Lower leg skin (tissue), 3 donors: ENCODE measurements at regions not wholly inside any gene's neighbourhood (a gene's known extent, or its start where the extent isn't known, plus 50 kb on each side); places are given as distances from the start of the nearest gene placed in this dataset.

Source experiments
- CTCF ChIP-seq, 3 donors: fragments of 450-650 bp; IDR thresholded peaks; one replicate each; pipeline ENCODE4 v1.5.1; 2016; ENCODE audit warnings: antibody characterized with exemption in 3 of 3, mild to moderate bottlenecking in 3 of 3, moderate library complexity in 2 of 3
- POLR2A ChIP-seq, 2 donors: fragments of 450-650 bp; IDR thresholded peaks; one replicate each; pipeline ENCODE4 v1.6.1; 2016 to 2017; ENCODE audit warnings: antibody characterized with exemption in 2 of 2, mild to moderate bottlenecking in 1 of 2, moderate library complexity in 1 of 2

- no peak for TF ChIP-seq CTCF (IDR thresholded peaks at IDR 0.05)
- TF ChIP-seq POLR2A (IDR thresholded peaks at IDR 0.05), result no peak
Measured at GRCh38 chr11:39078465-39078864, 2381.0 kb downstream of the LRRC4C start.
